Brain microvascular endothelial cell (primary cell): ENCODE measurements at regions not wholly inside any gene's neighbourhood (a gene's known extent, or its start where the extent isn't known, plus 50 kb on each side); places are given as distances from the start of the nearest gene placed in this dataset.
A peak's percentile ranks its signal among the peaks of the same experiment; 100 is the strongest.

ENCODE experiments used
- DNase-seq: peaks from one replicate; pipeline ENCODE4 v3.0.0-alpha.2; 2020
- H3K27ac ChIP-seq: fragments of 250-450 bp; sonication (Bioruptor Pico); 2 replicates; pipeline ENCODE4 v1.5.1; 2020; ENCODE audit warnings: mild to moderate bottlenecking, moderate library complexity
- H3K27me3 ChIP-seq: fragments of 250-450 bp; sonication (Bioruptor Pico); replicated peaks from 2 replicates; pipeline ENCODE4 v1.5.1; 2020; ENCODE audit warnings: mild to moderate bottlenecking
- H3K36me3 ChIP-seq: fragments of 250-450 bp; sonication (Bioruptor Pico); replicated peaks from 2 replicates; pipeline ENCODE4 v1.5.1; 2020; ENCODE audit warnings: mild to moderate bottlenecking
- H3K4me3 ChIP-seq: 2 replicates; pipeline ENCODE4 v1.5.1; 2011; ENCODE audit warnings: low read depth, mild to moderate bottlenecking, control low read depth, low read length, moderate library complexity
- in situ Hi-C: cut with HindIII; loops from 2 replicates; pipeline ENCODE4 v1.10.0; 2017; ENCODE audit warnings: low sequenced_read_pairs, low pct_ligation_motif_present
- TF ChIP-seq, protein P1 (sequence below): IDR thresholded peaks from 2 replicates; pipeline ENCODE4 v1.5.1; 2011; ENCODE audit warnings: low read depth, mild to moderate bottlenecking, moderate library complexity, low read length, control low read depth, inconsistent platforms; ENCODE audit errors: missing control alignments

DNA sequence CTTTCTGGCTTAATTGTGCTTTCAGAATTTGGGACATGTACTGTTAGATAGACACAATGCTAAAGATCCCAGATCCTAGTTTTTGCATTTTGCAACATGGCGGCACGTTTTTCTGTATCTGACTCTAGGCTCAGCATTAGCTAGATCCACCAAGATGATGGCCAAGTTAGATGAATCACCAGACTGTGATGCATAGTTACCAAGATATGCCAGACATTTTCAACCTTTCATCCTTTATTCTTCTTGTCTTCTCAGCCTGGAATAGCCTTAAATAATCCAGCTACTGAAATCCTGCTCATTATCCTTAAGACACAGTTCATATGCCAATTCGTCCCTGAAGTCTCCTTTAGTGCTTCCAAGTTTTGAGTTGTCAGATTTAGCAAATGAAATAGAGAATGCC, 144.9 kb upstream of the CRY1 start:
- peak; percentile 38 for DNase-seq
- TF ChIP-seq, protein P1, sequence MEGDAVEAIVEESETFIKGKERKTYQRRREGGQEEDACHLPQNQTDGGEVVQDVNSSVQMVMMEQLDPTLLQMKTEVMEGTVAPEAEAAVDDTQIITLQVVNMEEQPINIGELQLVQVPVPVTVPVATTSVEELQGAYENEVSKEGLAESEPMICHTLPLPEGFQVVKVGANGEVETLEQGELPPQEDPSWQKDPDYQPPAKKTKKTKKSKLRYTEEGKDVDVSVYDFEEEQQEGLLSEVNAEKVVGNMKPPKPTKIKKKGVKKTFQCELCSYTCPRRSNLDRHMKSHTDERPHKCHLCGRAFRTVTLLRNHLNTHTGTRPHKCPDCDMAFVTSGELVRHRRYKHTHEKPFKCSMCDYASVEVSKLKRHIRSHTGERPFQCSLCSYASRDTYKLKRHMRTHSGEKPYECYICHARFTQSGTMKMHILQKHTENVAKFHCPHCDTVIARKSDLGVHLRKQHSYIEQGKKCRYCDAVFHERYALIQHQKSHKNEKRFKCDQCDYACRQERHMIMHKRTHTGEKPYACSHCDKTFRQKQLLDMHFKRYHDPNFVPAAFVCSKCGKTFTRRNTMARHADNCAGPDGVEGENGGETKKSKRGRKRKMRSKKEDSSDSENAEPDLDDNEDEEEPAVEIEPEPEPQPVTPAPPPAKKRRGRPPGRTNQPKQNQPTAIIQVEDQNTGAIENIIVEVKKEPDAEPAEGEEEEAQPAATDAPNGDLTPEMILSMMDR = no peak
- in situ Hi-C loops = no loop called here
- Histone ChIP-seq H3K27me3 (no peaks in the 10 kb centered on the region), H3K27ac (no peak overlapping the region), H3K4me3 (no peak overlapping the region), H3K36me3 (no peaks in the 10 kb centered on the region)

DNA sequence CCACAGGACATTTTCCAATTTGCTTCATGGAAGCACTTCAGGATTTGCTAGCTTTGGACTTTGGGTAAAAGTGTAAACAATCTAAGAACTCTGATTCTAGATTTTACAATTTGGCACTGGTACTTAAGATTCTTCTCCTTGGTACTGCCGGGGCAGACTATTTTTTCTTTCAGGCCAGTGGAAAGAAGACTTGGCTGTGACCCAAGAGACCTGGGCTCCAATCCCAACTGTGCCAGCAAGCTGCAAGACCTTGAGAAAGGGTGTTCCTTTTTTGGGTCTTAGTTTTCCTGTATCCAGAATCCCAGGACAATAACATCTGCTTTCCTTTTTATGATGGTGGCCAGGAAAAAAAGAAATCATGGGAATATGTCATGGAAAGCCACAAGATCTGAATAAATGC, 148.1 kb upstream of the CRY1 start:
- H3K36me3 ChIP-seq = no peaks in the 10 kb centered on the region
- in situ Hi-C loops = no loop called here
- no peaks in the 10 kb centered on the region for H3K27me3 ChIP-seq
- TF ChIP-seq, protein P1 = no peak
- no peak overlapping the region for H3K27ac ChIP-seq
- no peak overlapping the region for H3K4me3 ChIP-seq
- DNase-seq = no peak

DNA sequence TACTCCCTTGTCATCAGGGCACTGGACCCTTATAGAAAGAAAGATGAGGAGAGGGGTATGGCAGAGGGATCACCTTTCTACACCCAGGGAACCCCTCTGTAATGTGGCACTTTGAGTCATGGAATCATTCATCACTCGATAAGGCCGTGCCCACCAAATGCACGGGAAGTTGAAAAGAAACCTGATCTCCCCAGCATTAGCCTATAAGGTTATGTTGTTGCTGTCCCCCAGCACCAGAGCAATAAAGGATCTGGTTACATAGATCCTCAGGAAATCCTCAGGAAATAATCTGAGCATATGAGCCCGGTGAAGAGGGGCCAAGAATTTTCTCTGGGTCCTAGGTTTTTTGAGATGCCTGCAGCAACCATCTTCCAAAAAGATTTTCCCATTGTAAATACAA, 148.8 kb upstream of the CRY1 start:
- in situ Hi-C loops = no loop called here
- Histone ChIP-seq H3K36me3 (no peaks in the 10 kb centered on the region), H3K27me3 (no peaks in the 10 kb centered on the region), H3K27ac (no peak overlapping the region), H3K4me3 (no peak overlapping the region)
- TF ChIP-seq, protein P1 = no peak
- peak; percentile 3 for DNase-seq

DNA sequence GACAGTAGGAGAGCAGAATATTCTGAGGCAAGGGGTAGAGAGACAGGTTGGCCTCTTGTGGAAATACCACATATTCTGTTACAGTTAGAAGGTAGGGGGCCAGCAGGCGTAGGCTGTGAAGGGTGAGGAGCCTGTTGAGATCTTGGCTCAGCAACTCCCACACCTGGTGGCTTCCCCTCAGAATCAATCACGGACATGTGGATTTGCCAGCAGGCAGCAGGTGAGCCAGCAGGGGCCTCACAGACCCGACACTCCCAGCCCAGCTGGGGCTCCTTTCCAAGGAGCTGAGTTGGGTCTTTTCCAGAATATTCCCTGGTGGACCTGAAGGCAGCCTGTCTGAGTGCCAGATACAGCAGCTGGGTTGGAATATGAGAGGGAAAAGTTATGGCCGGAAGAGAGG, 150.0 kb upstream of the CRY1 start:
- Histone ChIP-seq H3K27ac (no peak overlapping the region), H3K36me3 (no peaks in the 10 kb centered on the region), H3K4me3 (no peak overlapping the region), H3K27me3 (no peaks in the 10 kb centered on the region)
- in situ Hi-C loops = no loop called here
- no peak for DNase-seq
- TF ChIP-seq, protein P1 = no peak

DNA sequence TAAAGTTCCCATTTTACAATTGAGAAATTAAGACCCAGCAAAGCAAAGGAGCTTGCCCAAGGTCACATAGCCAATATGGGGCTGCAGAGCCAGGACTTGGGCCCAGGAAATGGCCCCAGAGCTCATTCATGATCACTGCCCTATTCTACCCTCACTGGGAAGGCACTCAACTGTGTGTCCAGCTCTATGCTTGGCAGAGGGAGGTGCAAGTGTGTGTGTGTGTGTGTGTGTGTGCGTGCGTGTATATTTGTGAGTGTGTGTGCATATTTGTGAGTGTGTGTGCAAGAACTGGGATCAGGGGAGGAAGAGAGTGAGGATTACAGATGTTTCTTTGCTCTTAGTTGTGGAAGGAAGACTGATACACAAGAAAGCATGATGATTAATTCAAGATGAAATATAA, 151.2 kb upstream of the CRY1 start:
- TF ChIP-seq, protein P1 = no peak
- Histone ChIP-seq H3K27me3 (no peaks in the 10 kb centered on the region), H3K36me3 (no peaks in the 10 kb centered on the region), H3K4me3 (no peak overlapping the region), H3K27ac (no peak overlapping the region)
- DNase-seq = no peak
- in situ Hi-C loops = no loop called here

DNA sequence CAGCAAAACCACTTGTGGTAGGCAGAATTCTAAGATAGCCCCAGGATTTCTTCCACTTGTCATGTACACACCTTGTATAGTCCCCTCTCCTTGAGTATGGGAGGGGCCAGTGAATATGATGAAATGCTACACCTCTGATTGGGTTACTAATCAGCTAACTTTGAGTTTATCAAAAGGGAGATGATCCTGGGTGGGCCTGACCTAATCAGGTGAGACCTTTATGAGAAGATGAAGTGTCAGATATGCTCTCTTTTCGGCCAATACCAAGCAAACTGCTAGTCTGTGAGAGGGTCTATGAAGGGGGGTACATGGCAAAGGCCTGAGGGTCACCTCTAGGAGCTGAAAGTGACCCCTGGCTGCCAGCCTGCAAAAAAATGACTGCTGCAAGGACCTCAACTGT, 154.3 kb upstream of the CRY1 start:
- H3K27me3 ChIP-seq = no peaks in the 10 kb centered on the region
- H3K36me3 ChIP-seq = no peaks in the 10 kb centered on the region
- DNase-seq = no peak
- in situ Hi-C loops = no loop called here
- H3K4me3 ChIP-seq = no peak overlapping the region
- no peak overlapping the region for H3K27ac ChIP-seq
- TF ChIP-seq, protein P1 = no peak
